NCI-H1105 treated with DMSO at 0.1 percent for 48 hours (cell line): ENCODE measurements at regions not wholly inside any gene's neighbourhood (a gene's known extent, or its start where the extent isn't known, plus 50 kb on each side); places are given as distances from the start of the nearest gene placed in this dataset.

Experiments used
- DNase-seq: peaks from one replicate; lab custom pipeline; 2025; lab: John Stamatoyannopoulos, UW

DNA sequence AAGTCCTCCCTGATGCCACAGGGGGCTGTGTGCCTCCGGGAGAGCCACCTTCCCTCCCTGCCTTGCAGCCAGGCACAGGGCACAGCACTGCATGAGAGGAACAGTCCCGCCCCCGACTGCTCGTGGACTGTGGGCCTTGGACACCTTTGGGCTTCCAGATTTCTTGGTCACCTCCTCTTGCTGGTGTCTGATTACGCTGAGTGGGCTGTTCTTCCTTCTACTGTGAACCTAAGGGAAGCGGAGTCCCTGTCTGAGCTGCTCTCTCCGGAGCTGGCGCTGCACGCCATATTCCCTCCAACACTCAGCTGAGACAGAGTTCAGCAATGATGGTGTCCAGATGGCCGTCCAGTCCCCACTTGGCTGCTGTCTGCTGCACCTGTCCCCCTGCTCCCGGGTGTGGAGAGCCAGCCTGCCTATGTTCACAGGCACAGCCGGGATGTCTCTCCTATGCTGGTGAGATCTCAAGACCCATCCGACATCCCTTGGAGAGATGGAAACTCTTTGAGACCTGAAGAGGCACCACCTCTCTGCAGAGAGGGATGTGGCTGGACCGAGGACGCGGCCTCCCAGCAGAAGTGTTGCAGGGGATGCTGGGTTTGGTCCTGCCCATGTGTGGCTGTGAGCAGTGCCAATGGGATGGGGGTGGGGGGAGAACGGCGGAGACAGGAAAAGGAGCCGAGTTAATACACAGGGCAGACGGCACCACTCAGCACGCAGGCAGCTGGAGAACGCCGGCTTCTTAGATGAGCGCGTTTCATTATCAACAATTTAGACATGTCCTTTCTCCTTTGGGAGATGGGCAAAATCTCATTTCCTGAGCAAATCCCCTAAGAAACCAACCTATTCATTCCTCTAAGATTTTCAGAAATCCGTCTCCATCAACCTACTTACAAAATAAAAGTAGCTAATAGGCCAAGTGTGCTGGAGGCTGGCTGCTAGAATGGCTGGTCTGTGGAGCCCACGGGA lies 171.9 kb downstream of the ENGASE start:
- DNase-seq: no peak

DNA sequence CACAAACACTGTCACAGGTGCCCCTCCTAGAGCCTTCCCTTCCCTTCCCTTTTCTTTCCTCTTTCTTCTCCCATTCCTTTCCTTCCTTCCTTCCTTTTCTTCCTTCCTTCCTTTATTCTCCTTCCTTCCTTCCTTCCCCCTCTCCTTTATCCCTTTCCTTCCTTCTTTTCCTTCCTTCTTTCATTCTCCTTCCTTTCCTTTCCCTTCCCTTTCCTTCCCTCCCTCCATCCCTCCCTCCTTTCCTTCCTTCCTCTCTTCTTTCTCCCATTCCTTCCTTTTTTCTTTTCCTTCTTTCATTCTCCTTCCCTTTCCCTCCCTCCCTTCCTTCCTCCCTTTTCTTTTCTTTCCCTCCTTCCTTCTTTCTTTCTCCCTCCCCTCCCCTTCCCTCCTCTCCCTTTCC lies 170.0 kb downstream of the ENGASE start:
- no peak for DNase-seq

DNA sequence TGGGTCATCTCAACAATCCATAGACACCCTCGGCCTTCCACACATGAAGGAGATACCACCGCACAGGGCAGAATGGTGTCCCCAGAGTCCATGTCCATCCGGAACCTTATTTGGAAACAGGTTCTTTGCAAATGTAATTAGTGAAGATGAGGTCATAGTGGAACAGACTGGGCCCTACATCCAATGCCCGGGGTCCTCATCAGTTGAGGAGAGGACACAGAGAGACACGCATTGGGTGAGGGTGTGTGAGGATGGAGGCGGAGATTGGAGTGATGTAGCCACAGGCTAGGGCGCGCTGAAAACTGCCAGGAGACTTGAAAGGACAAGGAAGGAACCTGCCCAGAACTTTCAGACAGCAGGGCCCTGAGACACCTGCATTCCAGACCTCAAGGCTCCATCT lies 169.4 kb downstream of the ENGASE start:
- no peak for DNase-seq

DNA sequence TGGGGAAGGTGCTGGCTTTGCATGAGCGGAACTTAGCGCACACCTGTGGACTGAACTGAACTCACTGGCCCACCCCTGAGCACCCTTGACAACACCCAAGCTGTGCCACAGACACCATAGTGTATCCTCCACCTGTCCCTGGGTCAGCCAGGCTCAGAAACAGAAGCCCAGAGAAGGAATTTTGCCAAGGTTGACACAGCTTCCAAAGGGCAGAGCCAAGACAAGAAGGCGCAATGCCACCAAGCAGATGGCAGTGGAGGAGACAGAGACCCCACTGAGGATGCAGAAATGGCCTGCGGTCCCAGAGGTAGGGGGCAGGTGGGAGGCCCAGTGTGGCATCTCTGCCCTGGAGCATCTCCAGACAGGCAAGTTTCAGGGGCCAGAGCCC lies 169.0 kb downstream of the ENGASE start:
- no peak for DNase-seq

DNA sequence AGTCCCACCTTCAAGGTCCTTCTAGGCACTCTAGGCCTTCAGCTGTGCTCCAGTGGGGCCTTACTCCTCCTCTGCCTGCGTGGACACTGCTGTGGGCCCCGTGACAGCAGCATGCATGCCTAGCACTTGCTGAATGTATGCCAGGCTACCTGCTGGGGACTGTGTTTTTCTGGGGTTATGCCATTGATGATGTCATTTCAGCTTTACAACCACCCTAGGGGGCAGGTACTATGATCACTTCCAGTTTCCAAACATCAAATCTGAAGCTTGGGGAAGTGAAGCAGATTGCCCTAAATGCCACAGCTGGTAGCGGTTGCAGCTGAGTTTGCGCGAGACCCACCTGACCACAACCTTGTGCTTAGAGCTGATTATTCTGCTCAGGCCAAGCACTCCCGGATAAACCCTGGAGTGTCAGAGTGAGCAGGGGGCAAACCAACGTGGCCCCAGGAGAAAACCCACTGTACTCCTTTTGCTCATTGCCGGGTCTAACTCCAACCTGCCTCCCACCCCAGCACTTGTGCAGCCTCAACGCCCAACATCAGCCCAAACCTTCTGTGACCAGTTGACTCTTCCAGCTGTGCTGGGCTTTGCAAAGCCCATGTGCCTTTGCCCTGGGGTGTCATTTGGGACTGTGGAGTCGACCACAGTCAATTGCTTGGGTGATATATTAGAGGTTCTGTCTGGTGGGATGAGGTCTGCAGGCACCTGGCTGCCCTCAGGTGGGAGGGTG lies 168.4 kb downstream of the ENGASE start:
- DNase-seq: no peak

DNA sequence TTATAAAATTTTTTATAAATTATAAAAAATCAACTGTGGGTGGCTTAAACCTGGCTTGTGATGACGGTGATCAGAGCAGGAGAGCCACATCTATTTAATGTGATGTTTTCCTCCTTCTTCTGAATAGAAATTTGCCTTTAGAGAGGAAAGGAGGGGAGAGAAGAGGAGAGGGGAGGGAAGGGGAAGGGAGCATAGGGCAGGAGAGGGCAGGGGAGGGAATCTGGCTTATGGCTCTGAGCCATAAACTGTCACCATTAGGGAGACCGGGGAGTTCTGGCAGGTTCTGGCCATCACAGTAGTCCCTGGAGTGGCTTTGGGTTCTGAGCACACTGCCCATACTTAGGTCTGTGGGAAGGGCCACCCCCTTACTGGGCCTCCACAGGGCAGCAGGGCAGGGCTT lies 167.8 kb downstream of the ENGASE start:
- no peak for DNase-seq

DNA sequence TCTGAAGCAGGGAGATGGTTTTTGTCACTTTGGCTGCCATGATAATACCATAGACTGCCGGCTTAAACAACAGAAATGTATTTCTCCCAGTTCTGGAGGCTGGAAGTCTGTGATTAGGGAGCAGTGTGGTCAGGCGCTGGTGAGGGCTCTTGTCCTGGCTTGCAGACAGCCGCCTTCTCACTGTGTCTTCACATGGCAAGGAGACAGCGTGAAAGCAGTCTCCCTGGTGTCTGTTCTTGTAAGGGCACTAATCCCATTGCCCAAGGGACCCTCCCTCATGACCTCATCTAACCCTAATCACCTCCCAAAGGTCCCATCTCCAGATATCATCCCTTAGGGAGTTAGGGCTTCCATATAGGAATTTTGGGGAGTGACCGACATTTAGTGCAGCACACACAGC lies 167.0 kb downstream of the ENGASE start:
- no peak for DNase-seq

DNA sequence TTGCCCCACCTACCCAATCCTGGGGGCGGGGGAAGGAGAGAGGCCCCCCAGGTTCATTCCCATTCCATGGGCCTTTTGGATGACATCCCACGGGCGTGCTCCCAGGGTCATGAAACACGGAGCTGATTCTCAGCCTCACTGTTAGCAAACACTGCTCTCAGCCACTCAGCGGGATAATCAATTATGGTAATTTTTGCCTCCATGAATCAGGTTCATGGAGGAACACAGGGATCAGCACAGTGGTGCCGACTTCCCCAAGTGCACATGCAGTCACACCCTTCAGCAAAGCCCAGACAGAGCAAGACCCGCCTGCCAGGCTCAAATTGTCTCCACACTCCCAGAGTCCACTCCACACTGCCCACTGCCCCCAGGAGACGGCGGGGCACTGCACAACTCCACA lies 164.6 kb downstream of the ENGASE start:
- no peak for DNase-seq

DNA sequence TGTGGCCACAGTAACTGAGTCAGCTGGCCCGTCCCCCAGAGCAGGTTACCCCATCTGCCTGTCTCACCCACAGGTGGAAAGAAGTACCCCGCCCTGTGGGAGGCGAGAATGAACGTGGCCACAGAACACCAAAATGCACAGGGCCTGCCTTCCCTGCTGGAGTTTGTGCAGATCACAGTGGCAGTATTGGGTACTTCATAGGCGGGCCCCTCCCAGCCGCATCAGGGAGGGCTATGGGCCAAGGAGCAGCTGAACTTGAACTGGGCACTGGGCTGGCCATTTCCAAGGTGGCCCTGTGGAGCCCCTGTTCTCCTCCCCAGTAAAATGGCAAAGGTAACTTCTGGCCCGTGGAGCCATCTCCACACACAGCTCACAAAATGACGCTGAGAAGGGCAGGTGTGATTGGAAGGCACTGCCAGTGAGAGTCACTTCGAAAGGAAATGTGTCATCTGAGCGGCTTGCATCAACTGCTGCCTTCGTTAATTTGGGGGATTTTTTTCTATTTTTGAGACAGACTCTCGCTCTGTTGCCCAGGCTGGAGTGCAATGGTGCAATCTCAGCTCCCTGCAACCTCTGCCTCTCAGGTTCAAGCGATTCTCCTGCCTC lies 162.9 kb downstream of the ENGASE start:
- DNase-seq: no peak

DNA sequence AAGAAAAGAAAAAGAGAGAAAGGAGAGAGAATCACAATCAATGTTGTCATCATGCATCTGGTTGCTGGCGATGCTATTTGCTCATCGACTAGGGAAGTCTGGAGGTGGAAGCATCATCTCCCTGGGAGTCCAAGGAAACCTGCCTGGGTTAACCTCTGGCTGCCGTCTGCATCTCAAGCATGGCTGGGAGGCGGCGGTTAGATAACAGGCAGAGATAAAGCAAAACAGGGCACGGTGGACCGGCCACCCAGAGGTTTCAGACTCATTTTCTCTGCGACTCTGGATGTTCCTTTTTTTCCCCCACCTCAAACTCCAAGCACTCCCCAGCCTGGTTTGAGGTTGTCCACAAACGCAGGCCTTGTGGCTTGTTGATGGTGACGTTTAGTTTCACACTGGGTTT lies 161.2 kb downstream of the ENGASE start:
- DNase-seq: no peak

DNA sequence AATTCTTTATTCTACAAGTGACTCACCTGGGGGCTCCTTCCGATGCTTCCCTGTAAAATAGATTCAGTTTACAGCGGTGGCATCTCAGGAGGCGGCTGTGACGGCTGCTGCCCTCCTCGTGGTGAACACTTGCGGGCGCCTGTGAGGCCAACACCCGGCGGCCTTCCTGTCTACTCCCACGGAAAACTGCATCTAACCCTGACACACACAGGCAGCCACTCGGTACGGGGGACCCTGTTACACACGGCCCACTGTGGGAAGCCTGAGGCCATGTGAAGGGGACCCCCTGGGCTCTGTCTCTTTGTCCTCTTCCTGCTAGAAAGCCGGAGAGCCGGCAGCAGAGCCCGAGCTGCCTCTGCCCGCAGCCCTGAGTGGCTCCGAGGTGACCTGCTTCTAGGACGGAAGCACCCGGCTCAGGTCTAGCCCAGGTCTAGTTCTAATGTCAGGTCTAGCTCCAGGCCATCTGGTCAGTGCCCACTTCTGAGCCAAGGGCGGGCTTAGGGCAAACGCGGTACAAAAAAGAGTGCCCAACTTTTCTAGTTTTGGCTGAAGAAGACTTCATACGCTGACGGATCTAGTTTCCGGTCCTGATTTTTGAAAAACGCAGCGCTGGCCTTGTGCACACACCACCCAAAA lies 159.4 kb downstream of the ENGASE start:
- no peak for DNase-seq

DNA sequence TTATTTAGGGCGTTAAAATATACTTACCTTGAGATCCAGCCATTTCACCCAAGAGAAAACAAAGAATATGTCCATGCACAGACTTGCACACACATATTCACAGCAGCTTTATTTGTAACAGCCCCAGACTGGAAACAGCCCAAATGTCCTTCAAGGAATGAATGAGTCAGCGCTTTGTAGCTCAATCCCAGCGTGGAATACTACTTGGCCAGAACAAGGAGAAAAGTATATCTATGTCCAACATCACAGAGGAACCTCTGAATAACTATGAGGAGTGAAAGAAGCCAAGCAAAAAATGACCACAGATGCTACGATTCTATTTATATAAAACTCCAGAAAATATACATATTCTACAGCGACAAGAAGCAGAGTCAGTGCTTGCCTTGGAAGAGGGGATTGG lies 158.3 kb downstream of the ENGASE start:
- DNase-seq: no peak

DNA sequence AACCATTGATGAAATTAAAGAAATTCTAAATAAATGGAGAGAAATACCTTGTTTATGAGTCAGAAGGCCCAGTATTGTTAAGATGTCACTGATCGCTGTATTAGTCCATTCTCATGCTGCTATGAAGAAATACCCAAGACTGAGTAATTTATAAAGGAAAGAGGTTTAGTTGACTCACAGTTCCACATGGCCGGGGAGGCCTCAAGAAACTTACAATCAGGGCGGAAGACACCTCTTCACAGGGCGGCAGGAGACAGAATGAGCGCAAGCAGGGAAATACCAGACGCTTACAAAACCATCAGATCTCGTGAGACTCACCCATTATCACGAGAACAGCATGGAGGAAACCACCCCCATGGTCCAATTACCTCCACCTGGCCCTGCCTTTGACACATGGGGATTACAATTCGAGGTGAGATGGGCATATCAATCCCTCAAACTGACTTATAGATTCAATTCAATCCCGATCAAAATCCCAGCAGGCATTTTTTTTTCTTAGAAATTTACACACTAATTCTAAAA lies 157.2 kb downstream of the ENGASE start:
- DNase-seq: no peak

DNA sequence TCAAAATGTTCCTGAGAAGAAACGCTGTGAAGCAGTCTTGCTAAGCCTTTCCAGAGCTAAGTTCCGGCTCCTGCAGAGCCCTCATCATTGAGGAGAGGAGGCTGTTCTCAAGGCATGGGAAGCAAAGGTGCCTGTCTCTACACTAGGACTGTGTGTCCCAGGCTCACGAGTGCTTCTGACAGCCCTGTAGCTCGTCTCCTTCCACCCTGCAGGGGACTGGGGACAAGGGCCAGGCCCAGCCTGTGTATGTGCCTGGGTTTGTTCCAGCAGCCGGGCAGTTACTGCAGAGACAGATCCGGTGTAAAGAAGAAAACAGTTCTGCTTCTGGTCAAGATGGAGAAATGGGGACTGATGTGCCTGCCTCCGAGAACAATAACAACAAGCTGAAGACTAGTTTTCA lies 156.0 kb downstream of the ENGASE start:
- no peak for DNase-seq

DNA sequence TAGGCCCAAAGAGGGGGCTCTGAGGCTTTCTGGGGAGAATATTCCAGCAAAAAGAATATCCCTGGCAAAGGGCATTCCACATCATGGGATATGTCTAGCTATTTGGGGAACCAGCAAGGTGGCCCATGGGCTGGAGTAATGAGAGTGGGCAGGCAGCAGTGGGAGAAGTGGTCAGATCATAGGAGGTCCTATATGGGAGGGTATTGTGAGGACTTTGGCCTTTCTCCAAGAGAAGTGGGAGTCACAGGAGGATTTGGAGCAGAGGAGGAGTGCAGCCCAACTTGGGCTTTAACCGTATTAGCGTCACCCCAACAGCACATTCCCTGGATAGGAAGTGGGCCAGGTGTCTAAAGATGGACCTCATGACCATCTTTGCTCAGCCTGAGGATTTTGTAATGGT lies 151.4 kb downstream of the ENGASE start:
- no peak for DNase-seq

DNA sequence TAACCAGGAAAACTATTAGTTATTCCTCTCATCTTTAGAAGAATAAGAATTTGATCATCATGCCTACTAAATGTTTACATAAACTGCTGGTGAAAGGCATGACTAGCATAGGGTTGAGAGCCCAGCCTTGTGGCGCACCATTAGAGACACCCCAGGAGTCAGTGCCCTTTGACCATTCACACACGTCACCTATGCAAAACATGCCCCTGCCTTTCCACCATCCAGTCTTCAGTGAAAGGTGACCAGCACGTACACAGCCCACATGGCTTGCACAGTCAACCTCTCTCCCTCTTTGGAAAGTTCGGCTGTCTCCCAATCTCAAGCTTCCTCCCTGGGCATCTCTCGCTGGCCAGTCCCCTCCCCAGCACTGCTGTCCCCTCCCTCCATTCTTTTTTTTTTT lies 150.3 kb downstream of the ENGASE start:
- DNase-seq: no peak

DNA sequence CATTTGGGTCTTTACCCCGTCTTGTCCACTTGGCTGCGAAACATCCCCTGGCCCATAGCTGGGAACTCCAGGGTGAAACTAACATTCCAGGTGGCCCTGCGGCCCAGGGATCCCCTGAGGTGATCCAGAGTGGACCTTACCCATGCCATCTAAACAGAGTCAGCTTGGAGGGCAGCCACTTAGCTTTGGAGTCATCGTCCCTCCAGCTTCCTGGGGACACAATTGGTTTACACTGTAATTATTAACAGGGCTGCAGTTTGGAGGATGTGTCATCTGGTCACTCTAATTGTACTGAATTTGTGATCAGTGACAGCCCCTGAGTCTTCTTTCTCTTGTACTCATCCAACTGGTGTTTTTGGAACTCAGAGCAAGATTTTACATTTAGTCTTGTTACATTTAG lies 149.9 kb downstream of the ENGASE start:
- no peak for DNase-seq

DNA sequence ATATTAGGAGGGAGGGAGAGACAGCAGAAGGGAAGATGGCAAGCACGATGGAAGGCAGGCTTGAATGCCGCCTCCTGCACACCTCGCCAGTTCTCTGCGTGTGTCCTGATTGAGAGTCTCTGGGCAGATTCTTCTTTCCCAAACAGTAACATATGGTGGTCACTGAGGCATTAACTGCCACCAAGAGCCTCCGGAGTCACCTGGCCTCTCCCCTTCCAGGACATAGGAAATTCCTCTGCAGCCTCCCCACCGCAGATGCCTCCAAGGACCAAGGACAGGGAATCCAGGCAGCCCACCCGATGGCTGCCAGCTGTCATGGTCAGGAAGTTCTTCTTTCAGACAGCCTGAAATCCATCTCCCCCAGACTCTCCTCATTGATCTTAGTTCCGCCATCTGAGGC lies 149.3 kb downstream of the ENGASE start:
- DNase-seq: no peak

DNA sequence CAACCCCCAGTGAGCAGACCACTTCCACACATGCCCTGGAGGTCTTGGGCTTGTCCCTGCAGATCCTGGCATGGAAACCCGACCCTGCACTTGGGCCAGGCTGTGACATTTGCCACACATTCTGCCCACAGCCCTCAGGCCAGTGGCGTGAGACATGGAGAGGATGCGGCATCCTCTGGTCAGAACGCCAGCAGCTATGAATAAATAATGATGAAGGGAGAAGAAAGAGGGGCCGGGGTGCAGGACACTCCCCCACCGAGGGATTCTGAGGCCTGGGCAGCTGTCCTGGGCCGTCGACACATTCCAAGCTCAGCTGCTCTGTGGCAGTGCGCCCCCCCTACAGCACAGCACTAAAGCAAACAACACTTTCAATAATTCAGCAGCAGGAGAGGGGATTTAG lies 148.8 kb downstream of the ENGASE start:
- DNase-seq: no peak

DNA sequence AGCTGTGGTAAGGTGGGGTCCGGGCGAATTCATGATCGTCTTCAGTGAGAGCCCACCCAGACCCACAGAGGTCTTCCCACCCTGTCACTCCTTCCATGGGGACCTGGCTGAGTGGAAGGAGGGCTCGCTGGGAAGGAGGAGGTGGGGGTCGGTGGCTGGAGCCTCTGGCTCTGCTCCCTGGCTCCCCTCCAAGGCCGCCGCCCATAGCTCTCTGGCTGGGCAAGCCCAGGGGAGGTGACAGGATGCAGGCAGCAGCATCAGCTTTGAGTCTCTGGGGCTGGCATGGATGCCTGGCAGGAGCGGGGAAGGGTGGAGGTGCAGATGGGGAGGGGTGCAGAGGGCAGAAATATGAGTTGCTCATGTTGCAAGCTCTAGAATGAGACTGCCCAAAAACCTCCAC lies 147.0 kb downstream of the ENGASE start:
- peak; percentile 13 for DNase-seq

DNA sequence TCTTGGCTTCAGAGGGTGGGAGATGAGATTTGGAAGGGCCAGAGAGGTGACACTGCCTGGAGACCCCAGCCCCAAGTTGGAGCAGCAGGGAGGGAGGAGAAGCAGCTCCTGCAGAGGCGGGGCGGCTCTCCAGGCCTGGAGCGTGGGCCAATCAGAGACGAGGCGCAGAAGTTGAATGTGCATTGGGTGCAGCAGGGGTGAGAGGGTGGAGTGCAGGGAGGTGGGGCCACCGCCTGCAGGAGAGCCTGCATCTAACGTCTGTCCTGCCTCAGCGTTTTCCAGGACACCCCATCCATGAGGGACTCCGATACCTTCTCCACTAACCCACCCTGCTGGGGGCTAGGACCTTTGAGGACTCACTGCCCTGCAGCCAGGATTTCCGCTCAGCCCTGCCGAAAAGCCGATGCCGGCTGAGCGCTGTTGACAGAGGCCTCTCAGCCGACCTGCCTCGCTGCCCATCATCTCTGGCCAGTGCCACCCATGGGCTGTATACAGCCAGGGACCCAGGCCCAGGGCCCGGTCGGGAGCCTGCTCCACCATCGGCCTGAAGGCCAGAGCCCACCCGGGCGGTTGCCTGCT lies 146.2 kb downstream of the ENGASE start:
- no peak for DNase-seq

DNA sequence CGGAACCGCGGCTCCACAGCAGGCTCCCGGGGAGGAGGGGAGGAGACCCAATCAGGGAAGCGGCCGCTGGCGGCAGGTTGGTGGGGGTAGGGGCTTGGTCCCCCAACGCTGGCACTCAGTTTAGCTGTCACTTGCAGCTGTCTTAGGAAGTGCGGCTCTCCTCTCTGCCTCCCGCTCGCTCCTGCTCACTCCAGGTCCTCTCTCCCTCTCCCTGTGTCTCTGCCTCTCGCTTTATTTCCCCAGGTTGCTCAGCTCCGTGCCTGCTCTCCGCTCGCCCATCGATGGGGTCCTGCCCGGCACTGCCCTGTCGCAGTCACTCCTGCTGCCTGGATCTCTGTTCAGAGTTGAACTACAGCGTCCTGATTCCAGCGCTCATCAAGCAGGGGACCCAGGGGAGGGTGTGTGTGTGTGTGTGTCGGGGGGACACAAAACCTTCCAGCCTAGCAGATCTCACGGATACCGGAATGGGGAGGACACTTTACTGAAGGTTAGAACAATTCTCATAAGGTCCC lies 145.6 kb downstream of the ENGASE start:
- DNase-seq: no peak
